ENCODE measurements at regions not wholly inside any gene's neighbourhood (a gene's known extent, or its start where the extent isn't known, plus 50 kb on each side); places are given as distances from the start of the nearest gene placed in this dataset.

- TF ChIP-seq POLR2A (IDR thresholded peaks at IDR 0.05) (no peak), CTCF (IDR thresholded peaks at IDR 0.05) (no peak), POLR2AphosphoS5 (IDR thresholded peaks at IDR 0.05) (no peak)
Measured at GRCh38 chrY:12357655-12358054, 343.4 kb upstream of the USP9Y start.
